Effector CD4-positive, alpha-beta T cell (primary cell): ENCODE measurements at regions not wholly inside any gene's neighbourhood (a gene's known extent, or its start where the extent isn't known, plus 50 kb on each side); places are given as distances from the start of the nearest gene placed in this dataset.
"Not testable (repeated sequence)": the region's sequence is repeated elsewhere in the genome, so short reads cannot be mapped to it uniquely, and the experiment has no call there.

Experiments used
- DNase-seq: peaks from one replicate; pipeline ENCODE4 v3.0.0-alpha.2; 2020

GRCh38 chr11:45000918-45001317 lies 50.2 kb upstream of the TP53I11 start:
- DNase-seq: no peak

DNA sequence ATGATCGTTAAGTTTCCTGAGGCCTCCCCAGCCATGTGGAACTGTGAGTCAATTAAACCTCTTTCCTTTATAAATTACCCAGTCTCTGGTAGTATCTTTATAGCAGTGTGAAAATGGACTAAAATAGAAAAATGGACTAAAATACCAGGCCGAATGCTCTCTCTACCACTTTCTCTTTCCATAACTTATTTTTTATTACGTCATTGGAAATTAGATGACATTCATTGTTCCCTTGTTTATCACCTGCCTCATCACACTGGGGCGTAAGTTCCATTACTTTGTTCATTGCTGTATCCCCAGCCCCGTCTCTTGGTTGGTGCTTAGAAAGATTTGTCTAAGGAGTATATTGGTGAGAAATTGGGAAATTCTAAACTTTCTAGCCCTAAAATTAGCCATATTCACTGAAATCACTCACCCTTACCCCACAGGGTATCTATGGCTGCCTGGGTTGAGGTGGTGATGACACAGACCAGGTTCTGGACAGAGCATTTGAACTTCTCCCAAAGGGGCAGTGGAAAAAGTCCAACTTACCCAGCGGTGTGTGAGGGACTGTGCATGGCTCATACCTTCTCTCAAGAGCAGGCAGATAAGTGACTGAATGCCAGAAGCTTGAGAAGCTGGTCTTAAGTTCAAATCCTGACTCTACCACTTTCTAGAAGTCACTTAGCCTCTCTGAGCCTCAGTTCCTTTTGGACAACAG lies 50.9 kb upstream of the TP53I11 start:
- no peak for DNase-seq

DNA sequence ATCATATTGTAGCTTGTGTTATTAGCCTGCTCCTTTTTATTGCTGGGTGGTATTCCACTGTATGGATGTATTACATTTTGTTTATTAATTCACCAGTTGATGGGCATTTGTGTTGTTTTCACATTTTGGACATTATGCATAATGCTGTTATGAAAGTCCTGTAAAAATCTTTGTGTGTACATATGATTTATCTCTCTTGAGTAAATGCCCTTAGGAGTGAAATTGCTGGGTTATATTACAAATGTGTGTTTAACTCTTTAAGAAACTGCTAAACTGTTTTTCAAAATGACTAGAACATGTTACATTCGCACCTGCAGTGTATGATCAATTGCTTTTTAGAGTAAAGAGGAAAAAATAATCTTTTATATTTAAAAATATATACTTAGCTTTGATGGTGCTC lies 54.4 kb upstream of the TP53I11 start:
- no peak for DNase-seq

- no peak for DNase-seq
These were observed 56.3 kb upstream of the TP53I11 start for GRCh38 chr11:45007011-45007410.

DNA sequence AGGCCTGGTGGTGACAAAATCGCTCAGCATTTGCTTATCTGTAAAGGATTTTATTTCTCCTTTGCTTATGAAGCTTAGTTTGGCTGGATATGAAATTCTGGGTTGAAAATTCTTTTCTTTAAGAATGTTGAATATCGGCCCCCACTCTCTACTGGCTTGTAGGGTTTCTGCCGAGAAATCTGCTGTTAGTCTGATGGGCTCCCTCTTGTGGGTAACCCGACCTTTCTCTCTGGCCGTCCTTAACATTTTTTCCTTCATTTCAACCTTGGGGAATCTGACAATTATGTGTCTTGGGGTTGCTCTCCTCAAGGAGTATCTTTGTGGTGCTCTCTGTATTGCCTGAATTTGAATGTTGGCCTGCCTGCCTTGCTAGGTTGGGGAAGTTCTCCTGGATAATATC lies 65.3 kb upstream of the TP53I11 start:
- DNase-seq: not testable (repeated sequence)

GRCh38 chr11:45016446-45016845 lies 65.8 kb upstream of the TP53I11 start:
- DNase-seq: not testable (repeated sequence)

DNA sequence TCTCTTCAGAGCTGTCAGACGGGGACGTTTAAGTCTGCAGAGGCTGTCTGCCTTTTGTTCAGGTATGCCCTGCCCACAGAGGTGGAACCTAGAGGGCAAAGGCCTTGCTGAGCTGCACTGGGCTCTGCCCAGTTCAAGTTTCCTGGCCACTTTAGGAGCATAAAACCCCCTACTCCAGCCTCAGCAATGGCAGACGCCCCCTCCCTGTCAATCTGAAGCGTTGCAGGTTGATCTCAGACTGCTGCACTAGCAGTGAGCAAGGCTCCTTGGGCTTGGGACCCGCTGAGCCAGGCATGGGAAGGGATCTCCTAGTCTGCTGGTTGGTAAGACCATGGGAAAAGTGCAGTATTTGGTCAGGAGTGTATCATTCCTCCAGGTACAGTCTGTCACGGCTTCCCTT lies 66.6 kb upstream of the TP53I11 start:
- DNase-seq: no peak

DNA sequence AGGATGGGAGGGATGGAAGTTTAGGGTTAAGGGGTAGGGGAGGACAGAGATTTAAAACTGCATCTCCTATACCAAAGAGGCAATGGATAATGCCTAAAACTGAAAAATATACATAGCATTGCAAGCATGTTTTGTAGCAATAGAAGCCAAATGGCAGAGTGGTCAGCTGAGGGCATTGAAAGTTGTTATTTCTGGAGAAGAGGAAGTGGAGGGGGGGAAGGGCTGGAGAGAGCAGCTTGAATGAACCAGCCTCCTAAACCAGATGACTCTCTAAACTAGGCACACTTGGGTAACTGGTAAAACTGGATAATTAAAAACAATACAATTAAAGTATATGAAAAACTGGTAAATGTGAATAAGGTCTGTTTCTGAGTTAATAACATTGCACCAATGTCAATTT lies 70.3 kb upstream of the TP53I11 start:
- no peak for DNase-seq

GRCh38 chr11:45021692-45022141 lies 71.0 kb upstream of the TP53I11 start:
- DNase-seq: no peak

DNA sequence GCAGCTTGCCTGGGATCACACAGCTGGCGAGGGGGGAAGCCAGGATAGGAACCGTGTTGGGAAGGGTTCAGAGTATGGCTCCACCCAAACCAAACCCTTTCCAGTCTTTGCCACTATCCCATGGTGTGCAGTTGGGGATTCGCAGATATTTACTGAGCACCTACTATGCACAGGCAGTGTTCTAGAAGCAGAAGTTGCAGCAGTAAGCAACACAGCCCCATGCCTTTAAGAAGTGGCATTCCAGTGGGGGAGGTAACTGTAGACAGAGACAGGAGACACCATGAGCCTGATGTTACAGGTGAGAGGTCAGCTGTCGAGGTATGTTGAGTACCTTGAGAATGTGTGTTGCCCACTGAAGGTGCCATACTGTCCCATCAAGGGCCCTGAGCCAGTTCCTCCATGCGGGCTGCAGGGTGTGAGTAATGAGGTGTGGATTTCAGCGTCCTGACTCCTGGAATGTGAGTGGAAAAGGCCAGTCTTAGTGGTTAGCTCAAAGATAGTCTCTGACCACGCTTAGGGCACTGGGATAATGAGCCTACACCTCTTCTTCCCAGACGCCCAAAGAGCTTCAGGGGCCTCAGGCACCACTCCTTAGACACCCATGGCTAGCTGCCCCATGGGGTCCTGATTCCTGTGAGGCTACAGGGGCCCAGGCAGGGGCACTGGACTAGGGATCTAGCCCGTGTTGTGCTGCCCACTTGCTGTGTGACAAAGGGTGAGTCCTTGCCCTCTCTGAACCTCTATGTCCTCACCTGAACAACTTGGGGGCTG lies 71.8 kb upstream of the TP53I11 start:
- no peak for DNase-seq

GRCh38 chr11:45023065-45023365 lies 72.3 kb upstream of the TP53I11 start:
- no peak for DNase-seq

DNA sequence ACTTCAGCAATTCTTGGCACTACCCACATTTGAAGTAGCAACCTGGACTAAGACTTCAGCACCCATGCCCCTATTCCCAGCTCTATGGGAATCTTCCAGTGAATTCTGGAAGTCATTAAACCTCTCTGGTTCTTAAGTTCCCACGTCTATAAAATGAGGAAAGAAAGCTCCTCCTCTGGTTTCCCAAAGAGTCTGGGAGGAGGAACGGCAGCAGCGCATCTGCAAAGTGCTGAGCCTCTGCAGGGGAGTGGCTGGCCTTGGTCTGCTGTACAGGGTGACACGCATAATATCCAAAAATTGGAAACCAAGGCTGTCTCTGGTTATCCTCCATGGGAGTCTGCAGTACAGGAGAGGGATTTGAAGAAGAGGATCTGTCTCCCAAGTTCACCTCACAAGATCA lies 73.6 kb upstream of the TP53I11 start:
- DNase-seq: no peak

GRCh38 chr11:45024846-45025588 lies 74.3 kb upstream of the TP53I11 start:
- DNase-seq: no peak

- DNase-seq: no peak
These were observed 75.2 kb upstream of the TP53I11 start for GRCh38 chr11:45025716-45026492.

DNA sequence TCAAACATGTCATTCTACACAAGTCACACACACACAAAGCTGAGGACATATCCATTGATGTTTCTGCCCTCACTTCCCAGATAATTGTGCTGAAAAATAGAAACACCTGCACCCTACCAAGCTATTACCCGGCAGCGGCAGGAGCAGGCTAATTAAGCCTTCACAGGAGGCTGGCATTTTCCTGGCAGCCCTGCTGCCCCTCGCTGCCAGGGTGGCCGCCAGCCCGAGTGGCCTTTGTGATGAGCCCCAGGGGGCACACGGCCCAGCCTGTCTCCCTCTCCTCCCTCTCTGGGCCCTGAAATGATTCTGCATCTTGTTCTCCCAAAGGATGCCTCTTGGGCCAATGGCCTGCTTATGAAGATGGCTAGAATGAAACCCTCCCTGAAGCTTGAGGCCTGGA lies 76.2 kb upstream of the TP53I11 start:
- DNase-seq: no peak

DNA sequence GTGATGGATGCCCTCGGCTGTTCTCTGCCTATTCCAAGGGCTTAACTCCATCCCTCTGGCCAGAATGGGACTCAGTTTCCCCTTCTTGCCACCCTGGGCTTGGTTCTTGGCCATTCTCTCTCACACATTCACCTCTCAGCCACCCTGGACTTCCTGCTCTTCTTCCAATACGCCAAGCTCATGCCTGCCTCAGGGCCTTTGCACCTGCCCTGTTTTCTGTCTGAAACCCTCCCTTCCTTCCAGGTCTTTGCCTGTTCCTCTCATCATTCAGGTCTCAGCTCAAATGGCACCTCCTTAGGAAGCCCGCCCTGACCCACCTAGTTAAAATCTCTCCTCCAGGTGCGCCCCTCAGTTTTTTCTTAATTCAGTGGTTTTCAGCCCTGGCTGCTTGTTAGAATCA lies 76.6 kb upstream of the TP53I11 start:
- DNase-seq: no peak

DNA sequence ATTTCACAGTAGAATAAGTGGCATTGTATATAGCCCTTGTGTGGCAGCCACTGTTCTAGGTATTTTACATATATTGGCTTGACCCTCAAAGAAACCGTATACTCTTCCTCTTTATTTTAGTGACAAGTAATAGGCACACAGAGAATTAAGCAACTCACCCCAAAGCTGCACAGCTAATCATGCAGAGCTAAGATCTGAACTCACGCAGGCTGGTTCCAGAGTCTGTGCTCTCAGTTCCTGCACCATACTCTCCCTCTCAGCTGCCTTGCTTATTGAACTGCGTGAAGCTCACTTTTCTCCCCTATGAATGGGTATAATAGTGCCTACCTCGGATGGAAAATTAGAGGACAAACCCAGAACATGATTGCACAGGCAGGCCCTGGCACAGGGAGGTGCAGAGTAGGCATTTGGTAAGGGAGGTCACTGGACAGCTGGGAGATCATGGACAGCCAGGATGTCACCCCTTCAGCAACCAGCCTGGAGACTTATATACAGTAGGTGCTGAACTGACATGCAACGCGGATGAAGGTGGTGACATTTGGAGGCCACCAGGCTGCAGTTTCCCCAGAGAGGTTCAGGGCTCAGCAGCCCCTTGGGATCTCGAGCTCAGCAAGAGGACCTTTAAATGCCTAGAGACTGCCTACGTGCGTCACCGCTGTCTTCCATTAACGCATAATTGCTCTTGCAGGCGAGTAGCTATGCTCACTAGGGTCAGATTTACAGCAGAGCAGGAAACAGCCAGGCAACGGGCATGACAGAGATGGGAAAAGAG lies 78.4 kb upstream of the TP53I11 start:
- DNase-seq: no peak

DNA sequence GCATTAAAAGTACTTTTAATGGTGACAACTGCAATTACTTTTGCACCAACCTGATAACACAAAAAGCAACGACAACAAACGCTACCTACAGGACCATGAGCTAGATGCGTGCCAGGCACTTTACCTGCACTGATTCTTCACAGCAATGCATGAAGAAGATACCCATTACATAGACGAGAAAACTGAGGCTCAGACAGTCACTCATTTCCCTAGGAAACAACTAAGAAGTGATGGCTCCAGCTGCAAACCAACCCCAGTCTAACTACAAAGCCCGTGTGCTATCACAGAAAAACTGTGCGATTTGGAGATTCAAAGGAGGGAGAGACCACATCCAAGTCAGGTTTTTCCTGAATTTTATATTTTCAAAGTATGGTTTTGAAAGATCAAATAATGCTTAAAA lies 80.1 kb upstream of the TP53I11 start:
- DNase-seq: no peak

DNA sequence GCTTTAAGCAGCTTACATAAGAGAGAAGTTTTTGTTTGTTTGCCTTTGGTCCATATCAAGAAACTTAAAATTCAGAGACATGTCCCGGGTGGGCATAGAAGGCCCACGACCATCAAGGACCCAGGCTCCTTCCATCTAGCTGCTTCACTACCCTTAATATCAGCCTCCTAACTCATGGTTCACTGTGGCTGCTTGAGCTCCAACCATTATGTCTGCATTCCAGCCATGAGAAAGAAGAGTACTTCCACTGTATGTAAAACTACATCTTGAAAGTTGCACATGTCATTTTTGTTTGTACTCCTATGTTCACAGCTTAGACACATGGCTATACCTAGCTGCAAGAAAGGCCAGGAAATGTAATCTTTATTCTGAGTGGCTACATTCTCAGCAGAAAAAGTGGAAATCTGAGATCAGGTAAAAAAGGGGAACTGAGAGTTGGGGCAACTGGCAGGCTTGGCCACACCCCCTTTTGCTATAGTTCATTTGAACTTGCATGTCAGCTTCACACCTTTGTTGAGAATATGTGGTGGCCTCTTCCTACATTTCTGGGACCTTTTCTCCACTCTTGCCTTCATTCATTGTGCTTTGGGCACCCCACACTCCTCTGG lies 81.3 kb upstream of the TP53I11 start:
- no peak for DNase-seq

- DNase-seq: no peak
These were observed 84.7 kb upstream of the TP53I11 start for GRCh38 chr11:45035413-45035812.

- DNase-seq: no peak
These were observed 85.3 kb upstream of the TP53I11 start for GRCh38 chr11:45036010-45036409.

DNA sequence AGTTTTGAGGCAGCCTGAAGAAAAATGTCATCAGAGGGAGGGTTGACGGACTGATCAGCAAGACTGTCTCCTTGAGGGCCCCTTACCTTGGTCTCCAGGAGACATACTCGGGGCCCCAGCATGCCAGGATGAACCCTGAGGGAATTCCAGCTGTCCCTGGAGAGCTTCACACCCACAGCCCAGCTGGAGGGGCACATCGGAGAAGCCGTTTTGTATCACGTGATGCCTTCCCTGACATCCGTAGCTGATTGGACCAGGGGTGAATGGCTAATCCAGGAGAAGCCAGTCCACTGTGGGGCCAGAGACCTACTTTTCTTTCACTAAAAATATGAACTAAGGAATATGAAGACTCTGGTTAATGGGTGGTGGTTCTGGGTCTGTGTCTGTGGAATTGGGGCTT lies 86.0 kb upstream of the TP53I11 start:
- no peak for DNase-seq
